Suppressor macrophage treated with lipopolysaccharide for 1 hour (primary cell): ENCODE measurements at regions not wholly inside any gene's neighbourhood (a gene's known extent, or its start where the extent isn't known, plus 50 kb on each side); places are given as distances from the start of the nearest gene placed in this dataset.
"Not testable (repeated sequence)": the region's sequence is repeated elsewhere in the genome, so short reads cannot be mapped to it uniquely, and the experiment has no call there.

Experiments used
- DNase-seq, 3 donors: peaks; one replicate each; pipeline ENCODE4 v3.0.0-alpha.2; 2020 to 2022

- peak; percentile 83 to 90 (median 89) for DNase-seq
Observed at GRCh38 chr11:21625982-21626381, 566.9 kb upstream of the ANO5 start.

DNA sequence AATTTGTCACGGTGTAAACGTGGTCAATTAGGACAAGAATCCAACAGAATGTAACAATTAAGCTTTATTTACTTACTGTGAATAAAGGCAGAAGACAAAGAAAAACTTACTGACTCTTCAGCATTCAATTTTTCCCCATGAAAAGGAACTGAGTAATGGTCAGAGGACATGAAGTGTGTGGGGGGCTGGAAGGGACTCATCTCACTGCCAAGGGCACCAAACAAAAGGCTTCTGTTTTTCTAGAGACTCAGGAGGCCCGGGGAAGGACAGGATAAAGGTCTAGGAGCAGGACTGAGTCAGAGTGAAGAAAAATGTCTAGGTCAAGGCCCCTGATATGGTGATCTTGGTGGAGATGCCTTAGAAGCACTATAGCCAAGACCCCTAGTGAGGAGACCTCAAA lies 564.2 kb upstream of the ANO5 start:
- DNase-seq: peak; percentile 21 to 36 (median 28)

GRCh38 chr11:21630934-21631478 lies 561.9 kb upstream of the ANO5 start:
- DNase-seq: no peak

GRCh38 chr11:21631991-21632390 lies 560.9 kb upstream of the ANO5 start:
- DNase-seq: no peak

- no peak for DNase-seq
Observed at GRCh38 chr11:21634491-21634890, 558.4 kb upstream of the ANO5 start.

DNA sequence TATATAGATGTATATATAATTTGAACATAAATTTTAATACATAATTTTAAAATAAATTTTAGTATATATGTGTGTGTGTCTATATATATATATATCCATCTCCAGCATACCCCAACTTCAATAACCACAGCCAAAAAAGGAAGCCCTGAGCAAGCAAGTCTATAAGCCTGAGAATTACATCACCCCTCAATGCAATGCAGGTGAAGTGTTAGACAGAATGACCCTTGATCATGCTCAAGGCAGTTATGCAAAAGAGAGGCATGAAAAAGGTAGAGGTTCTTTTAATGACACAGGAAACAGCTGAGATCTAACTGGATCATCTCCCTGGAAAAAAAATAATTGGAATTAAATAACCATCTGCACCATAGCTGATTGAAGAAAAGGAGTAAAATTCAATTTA lies 557.9 kb upstream of the ANO5 start:
- no peak for DNase-seq

GRCh38 chr11:21635394-21636145 lies 557.3 kb upstream of the ANO5 start:
- DNase-seq: peak; percentile 55 to 85 (median 79)

DNA sequence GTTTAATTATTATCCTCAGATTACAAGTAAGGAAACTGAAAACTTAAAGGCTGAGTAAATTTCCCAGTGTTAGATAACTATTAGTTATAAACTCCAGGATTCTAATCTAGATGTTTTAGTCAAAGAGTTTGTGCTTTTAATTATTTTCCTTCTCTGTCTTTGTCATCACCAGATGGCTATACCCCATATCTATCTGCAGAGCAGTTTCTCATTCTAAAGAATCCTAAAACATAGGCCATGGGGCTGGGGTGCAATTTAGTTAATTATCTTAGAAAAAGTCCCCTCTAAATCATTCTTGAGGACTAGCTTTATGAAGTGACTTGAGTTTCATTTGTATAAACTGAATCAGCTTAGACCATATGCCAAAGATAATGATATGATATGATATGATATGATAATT lies 556.3 kb upstream of the ANO5 start:
- no peak for DNase-seq

DNA sequence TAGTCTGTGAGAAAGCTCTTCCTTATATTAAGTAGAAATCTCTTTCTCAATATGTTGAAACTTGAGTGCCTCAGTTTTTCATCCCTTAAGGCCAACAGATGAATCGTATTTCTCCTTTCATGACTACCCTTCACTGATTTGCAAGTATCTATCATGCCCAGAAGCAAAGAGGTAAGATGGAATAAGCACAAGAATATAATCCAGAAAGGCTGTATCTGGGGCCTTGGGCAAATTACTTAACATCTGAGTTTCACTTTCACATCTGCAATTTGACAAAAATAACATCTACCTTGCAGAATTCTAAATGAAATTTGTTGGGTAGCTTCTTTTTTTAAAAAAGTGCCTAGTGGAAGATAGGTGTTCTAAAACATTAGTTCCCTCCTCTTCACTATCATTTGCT lies 552.4 kb upstream of the ANO5 start:
- DNase-seq: peak in 2 of 3 donors; percentile 23 to 30

GRCh38 chr11:21641869-21642268 lies 551.0 kb upstream of the ANO5 start:
- DNase-seq: peak; percentile 40 to 60 (median 51)

GRCh38 chr11:21646351-21646750 lies 546.5 kb upstream of the ANO5 start:
- DNase-seq: no peak

GRCh38 chr11:21650961-21651360 lies 541.9 kb upstream of the ANO5 start:
- no peak for DNase-seq

DNA sequence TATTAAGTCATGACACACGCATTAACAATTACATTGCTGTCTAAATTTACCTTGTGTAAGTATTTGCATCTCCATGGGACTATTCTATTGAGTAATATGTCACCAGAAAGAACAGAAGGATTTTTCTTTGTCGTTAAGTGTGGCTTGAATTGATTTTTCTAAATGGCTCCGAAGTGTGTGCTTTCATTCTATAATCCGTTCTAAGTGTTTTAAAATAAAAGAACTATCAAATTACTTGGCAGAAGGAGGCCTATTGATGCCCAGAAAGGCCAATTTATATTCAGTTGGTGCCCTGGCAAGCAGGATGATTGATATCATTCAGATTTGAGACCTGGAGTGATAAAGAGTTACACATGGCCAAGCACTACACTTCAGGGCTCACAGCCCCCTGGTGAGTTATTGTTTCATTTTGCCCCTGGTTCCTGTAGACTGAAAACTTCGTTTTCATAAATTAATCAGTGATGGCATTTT lies 538.9 kb upstream of the ANO5 start:
- DNase-seq: no peak

- DNase-seq: no peak
Observed at GRCh38 chr11:21656065-21656464, 536.8 kb upstream of the ANO5 start.

DNA sequence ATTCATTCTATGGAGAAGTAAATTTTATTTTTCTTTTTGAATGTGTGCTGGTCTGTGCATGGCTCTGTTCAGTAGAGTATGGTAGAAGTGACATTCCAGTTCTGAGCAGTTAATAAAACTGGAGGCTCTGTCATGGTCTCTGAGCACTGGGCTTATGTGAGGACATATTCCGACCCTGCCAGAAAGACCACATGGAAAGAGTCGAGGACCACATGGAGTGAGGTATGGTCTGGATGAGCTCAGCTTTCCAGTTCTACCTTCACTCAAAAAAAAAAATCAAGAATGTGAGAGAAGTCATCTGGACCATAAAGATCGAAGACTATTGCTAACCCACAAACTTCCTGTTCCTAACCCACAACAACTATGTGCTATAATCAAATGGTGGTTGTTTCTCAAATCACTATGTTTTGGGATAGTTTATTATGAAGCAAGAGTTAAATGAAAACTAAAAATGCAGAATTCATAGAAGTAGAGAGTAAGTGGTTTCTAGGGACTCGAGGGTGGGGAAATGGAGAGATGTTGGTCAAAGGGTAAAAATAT lies 534.2 kb upstream of the ANO5 start:
- DNase-seq: no peak

DNA sequence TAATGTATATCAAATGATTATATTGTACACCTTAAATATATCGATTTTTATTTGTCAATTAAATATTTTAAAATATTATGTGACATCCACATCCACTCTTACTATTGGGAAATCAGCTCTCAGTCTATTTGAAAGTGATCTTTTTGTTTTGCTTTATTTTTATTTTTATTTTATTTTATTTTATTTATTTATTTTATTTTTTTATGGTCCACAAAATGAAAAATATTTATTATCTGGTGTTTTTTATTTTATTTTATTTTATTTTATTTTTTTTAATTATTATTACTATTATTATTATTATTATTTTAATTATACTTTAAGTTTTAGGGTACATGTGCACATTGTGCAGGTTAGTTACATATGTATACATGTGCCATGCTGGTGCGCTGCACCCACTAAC lies 533.5 kb upstream of the ANO5 start:
- DNase-seq: not testable (repeated sequence)

- no peak for DNase-seq
Observed at GRCh38 chr11:21659961-21660360, 532.9 kb upstream of the ANO5 start.

DNA sequence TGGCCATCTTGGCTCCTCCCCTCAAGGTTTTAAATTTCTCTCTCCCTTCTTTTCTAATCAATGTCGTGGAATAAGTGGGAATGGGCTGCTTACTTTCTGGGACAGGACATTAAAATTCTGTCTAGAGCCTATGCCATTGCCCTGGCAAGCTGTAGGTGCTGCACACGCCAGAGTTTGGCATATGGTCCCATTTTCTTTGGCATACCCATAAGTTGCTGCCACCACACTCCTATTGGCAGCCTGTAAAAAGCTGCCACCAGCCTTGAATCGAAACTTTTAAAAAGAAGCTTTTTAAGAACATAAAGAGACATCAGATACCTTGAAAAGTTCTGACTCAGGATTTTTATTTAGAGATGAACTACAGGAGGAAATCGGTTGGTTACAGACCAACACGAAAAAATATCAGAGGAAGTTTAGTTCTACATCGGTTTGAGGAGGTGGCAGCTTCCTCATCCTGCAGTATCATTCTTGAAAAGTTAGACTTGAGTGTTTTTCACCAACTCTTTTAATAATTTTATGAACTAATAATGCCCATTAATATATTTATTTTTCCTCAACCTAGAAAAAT lies 517.8 kb upstream of the ANO5 start:
- no peak for DNase-seq

GRCh38 chr11:21687643-21688042 lies 505.2 kb upstream of the ANO5 start:
- DNase-seq: no peak

GRCh38 chr11:21704539-21704938 lies 488.3 kb upstream of the ANO5 start:
- no peak for DNase-seq

- DNase-seq: peak in 2 of 3 donors; percentile 16 to 27
Observed at GRCh38 chr11:21707116-21707739, 485.7 kb upstream of the ANO5 start.

GRCh38 chr11:21710809-21711208 lies 482.1 kb upstream of the ANO5 start:
- DNase-seq: no peak

- DNase-seq: no peak
Observed at GRCh38 chr11:21711341-21711740, 481.5 kb upstream of the ANO5 start.

- no peak for DNase-seq
Observed at GRCh38 chr11:21723678-21724077, 469.2 kb upstream of the ANO5 start.
